ENCODE measurements at regions not wholly inside any gene's neighbourhood (a gene's known extent, or its start where the extent isn't known, plus 50 kb on each side); places are given as distances from the start of the nearest gene placed in this dataset.
"Not testable (repeated sequence)": the region's sequence is repeated elsewhere in the genome, so short reads cannot be mapped to it uniquely, and the experiment has no call there.

DNA sequence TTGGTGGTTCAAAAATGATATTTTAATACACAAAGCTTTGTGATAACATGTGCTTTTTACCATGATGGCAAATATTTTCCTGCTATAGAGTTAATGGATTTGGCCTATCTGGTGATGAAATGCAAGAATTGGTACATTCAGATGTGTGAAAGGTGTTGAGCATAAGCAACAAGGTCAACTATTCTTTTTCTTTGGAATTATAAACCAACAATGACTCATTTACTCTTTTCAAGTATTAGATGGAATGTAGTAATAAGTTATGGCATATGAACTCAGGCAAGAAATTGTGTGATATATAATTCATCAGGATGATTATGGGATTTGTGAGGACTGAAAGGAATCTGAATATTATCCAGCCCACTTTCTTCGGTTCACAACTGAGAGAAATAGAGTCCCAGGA lies 471.4 kb downstream of the ETNK1 start:
- no peak for DNase-seq

DNA sequence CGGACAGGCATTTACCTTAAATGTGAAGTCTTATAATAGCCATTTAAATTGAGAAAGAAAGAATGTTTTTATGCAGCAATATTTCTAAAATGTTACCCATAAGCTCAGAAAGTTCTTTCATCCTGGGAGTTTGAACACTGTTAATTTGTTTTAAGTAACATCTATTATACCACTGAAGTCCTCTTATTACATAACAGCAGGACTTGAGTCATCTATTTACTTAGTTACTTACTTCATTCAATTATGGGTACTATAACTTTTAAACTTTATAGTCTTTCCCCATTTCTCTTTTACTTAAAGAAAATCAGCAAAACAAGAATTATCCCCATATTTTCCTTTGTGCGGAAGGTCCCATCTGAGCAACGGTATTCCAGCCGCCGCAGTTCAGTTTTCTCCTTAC lies 473.1 kb downstream of the ETNK1 start:
- DNase-seq, result no peak

DNA sequence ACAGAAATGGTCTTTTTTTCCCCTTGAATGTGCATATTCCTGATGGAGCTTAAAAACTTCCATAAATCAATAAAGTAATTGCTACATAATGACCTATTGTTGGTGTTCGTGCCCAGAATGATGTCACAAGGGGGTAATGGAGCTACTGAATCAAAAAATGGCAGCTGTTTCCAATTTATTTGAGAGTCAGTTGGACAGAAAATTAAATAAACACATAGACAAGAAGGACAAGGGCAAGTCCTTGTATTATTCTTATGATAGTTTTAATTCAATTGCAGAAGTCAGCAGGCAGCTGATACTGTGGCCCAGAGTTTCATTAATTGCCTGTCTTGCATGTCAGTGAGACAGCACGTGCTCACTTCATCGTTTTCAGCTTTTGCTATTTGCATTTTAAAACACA lies 473.5 kb downstream of the ETNK1 start:
- no peak for DNase-seq

DNA sequence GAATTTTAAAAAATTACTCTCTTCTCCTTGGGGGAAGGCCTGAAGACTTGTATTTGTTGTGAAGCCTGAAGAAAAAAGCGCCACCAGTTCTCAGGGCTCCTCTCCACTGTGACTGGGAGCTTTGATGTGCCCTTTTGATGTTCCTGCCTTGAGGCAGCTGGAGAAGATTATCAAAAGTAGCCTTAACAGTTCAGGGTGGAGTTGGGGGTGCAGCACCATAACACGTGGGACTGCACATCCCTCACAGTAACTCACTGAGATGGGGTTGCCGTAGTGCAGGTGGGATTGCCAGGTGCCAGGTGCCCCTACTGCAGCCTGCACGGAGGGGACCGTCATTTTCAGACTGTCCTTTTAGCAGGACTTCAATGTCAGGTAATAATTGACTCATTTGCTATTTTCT lies 474.1 kb downstream of the ETNK1 start:
- no peak for DNase-seq

DNA sequence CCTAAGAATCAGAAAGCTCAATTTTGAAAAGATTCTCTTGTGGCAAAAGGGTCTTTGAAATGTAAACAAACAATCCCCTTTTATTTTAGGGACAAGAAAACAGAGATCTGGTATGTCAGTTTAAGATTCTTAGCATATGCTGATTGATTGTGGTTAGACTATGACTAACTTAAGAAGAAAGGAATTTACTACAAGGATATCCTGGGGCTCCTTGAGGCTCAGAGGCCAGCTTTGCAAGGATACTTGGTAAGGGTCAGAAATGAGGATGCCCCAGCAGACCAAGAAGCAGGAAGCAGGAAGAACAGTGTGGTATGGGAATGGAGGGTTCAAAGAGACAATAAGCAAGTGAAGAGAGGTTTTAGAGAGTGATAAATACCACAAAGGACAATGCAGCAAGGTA lies 474.6 kb downstream of the ETNK1 start:
- no peak for DNase-seq

DNA sequence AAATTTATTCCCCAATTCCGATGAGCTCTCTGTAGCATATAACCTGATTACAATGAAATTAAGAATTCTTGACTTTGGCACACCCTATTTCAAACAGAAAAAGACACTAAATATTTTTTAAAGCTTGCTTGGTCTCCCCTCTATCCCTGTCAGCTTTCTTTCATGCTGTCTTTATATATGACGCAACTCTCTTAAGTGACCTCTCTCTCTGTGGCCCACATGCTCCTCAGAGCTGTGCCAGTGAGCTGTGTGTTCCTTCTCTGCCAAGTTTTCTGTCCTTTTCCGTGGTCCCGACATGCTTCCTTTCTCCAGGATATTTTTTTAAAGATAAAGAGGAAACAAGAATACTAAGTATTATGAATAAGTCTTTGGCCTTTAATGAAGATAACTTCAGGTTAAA lies 484.0 kb downstream of the ETNK1 start:
- no peak for DNase-seq

DNA sequence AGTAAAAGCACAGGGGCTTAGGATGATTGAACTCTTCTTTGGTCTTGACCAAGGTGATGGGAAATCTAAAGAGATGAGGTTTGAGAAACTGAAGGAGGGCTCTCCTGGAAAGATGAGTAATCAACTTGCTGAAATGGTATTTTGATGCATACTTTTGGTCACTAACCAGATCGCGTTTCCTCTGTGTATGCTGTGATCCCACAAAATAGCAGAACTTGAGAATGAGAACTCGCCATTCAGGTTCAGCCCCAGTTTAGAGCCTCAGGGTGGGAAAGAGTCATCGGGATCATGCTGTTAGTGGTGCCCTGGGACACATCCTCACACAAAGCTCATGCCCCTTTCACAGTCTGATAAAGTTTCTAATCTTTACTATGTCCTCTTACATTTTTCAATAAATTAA lies 488.8 kb downstream of the ETNK1 start:
- DNase-seq, result no peak

DNA sequence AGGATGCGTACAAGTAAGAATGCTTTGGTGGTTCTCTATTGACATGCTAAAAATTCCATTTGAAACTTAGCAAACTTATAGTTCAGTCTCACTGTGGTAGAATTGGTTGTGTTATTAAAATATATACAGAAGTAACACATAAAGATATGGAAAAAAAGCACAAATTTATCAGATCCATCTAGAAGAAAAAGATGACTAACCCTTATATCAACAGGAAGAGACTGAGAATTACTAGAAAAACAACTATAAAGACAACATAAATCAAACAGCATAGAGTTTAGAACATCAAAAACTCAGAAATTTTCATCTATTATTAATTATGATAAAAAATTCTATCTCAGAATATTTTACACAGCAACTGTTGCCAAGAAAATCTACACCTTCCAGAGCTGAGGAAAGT lies 491.0 kb downstream of the ETNK1 start:
- DNase-seq, result no peak

DNA sequence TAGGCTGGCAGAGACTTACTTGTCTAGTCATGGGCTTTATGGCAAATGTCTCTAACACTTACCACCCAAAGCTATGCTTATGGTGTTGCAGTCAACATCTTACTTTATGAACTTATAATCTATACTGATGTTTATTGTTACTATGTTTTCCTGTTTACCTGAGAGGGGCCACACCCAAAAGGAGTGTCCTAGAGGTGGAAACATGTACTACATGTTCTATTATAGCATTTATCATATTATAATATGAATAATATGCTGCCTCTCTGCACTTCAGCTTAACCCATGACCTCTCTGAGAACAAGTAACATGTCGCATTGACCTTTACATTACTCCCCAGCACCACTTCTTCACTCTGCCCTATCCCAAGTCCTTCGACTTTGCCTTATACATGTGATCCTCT lies 501.8 kb downstream of the ETNK1 start:
- no peak for DNase-seq

DNA sequence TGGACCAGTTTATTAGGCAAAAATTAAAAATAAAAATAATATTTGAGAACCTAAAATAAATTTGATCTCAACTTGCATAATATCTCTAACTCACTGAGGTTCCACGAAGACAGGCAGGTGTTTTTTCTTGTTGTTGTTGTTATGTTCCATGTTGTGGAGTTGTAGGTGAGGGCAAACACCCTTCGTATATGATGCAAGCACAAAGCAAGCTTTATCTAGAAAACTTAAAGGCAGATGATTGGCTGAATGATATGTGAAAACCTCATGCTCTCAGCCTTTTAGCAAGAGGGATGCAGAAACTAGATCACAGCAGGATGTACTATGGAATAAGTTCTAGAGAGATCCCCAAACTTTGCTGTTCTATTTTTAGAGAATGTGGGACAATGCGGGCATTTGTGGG lies 502.7 kb downstream of the ETNK1 start:
- no peak for DNase-seq

DNA sequence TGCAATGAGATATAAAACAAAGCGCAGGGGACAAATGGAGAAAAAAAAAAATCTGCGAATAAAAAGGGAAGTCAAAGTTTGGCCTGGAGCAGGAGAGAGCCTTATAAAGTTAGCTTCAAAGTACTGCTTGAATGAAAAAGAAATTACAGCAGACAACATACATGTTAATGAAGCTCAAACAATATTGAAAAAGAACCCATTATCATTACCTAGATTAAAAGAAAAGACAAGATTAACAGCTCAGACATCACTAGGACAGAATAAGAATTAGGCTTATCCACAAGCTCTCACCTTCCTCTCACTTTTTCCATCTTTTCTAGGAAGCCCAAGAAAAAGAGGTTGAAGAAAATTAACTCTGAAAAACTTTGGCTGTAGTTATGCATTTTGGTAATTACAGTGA lies 503.5 kb downstream of the ETNK1 start:
- no peak for DNase-seq

DNA sequence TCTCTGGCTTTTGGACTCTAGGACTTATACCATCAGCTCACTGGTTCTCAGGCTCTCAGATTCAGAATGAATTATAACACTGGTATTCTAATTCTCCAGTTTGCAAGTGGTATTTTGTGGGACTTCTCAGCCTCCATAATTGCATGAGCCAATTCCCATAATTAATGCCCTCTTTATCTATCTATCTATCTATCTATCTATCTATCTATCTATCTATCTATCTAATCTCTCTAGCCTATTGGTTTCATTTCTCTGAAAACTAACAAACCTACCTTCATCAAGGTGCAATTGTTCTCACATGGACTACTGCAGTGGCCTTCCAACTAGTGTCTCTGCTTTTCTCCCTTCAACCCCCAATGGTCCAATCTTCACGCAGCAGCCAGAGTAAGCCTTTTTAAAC lies 507.4 kb downstream of the ETNK1 start:
- DNase-seq, result no peak

DNA sequence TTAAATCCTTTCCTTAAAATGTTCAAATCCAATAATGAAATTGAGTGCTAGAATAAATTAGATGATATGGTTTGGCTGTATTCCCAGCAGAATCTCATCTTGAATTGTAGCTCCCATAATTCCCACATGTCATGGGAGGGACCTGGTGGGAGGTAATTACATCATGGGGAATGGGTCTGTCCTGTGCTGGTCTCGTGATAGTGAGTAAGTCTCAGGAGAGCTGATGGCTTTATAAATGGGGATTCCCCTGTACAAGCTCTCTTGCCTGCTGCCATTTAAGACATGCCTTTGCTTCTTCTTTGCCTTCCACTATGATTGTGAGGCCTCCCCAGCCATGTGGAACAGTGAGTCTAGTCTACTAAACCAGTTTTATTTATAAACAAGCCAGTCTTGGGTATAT lies 508.5 kb downstream of the ETNK1 start:
- no peak for DNase-seq

DNA sequence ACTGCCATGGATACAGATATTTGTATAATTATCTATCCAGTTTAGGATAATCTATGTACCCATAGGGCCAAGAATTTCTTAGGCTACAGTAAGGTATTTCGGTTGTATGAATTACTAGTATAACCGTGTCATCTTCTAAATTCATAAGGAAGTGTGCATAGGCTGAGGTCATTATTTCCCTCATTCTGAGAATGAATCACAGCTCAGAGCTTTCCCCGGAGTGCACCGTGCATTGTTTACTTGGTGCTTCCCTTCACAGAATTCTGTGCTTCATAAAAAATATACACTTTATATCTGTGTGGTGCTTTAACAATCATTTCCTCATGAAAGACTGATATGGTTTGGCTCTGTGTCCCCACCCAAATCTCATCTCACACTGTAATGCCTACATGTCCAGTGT lies 514.1 kb downstream of the ETNK1 start:
- no peak for DNase-seq

DNA sequence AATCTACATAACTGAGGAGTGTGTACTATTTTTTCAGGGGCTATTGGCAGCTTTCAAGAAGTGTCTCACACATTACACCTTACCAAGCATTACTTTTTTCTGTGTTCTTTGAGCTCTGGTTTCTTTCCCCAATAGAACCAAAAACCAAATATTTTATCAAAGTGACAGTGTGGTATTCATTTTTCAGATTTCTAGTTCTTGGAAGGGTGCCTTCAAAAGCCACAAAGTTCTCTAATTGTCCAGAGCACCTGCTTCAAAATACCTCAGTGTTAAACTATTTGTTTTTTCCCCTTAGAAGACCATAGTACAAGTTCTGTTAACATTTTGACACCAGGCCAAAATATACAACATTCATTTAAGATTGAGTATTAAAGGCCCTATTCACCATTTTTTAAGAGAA lies 515.7 kb downstream of the ETNK1 start:
- no peak for DNase-seq

DNA sequence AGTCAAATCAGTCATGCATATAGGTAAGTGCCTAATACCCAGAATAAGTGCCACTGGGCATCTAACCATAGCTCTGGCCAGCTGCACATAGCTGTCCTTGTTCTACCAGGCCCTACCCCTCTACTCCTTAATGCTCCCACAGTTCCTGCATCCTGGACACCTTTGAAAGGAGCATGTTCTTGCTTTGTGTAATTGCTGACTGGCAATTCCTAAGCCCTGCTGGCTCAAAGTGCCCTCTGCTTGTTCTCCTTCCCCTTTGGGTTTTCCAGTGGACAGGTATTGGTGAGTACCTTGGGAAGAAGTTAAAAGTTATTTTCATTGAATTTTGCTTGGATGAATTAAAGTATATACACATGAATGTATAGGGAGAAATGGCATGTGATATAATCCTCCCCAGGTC lies 516.4 kb downstream of the ETNK1 start:
- no peak for DNase-seq

DNA sequence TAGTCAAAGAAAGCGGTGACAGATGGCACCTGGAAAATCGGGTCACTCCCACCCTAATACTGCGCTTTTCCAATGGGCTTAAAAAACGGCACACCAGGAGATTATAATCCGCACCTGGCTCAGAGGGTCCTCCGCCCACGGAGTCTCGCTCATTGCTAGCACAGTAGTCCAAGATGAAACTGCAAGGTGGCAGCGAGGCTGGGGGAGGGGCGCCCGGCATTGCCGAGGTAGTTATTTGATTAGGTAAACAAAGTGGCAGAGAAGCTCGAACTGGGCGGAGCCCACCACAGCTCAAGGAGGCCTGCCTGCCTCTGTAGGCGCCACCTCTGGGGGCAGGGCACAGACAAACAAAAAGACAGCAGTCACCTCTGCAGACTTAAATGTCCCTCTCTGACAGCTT lies 521.1 kb downstream of the ETNK1 start:
- not testable (repeated sequence) for DNase-seq

DNA sequence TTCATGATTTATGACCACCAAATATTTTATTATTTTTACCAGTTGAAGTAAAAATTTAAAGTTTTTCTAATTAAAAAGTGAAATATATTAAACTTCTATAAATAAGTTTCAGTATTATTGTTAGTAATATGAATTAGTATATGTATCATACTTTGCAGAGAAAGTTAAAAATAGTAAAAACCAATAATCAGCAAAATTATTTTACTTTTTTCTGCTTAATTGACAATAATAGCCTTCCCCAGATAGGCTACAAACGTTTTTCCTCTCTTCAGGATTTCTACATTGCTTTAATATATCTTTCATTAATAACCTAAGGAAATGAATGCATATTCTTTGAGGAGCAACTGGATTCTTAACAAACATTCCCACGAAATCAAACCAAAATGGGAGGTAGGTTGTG lies 543.5 kb downstream of the ETNK1 start:
- no peak for DNase-seq

DNA sequence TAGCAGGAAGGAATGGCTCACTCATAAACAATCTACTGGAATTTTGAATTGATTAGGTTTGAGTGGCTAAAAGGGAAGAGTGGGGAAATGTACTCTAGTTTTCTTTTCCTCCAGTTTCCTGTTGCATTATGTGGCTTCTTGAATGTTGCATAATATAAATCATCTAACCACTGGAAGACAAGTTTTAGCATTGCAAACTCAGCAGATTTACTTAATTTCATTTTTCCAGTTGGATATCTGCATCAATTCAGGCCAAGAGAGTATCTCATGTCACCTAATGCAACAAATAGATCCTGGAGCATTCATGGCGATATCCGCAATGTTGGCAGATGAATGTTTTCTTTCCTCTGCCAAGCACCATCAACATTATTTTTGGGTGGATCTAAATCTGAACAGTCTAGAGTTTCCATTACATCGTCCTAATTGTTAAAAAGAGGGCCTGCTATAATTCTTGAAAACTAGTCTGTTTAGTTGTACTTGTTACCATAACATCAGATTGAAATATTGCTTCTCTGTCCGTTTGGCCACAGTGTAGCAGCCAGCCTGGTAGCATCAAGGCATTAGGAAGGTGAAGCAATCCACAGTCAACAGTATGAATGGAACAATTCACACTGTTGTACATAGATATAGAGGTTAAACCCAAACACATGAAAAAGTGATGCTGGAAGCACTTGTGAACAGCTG lies 544.2 kb downstream of the ETNK1 start:
- DNase-seq, result no peak

DNA sequence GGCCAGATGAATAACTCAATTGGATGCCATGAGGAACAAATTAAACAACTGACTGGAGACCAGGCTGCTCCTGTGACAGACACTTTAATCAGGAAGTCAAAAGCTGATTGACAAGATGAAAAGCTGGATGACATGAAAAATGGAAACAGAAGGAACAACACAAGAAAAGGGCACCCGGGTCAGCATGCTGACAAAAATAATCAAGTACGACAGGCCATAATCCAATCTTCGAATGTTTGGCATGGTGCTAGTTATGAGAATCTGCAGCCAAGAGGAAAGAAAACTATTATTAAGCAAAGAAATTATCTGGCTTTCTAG lies 544.7 kb downstream of the ETNK1 start:
- no peak for DNase-seq

DNA sequence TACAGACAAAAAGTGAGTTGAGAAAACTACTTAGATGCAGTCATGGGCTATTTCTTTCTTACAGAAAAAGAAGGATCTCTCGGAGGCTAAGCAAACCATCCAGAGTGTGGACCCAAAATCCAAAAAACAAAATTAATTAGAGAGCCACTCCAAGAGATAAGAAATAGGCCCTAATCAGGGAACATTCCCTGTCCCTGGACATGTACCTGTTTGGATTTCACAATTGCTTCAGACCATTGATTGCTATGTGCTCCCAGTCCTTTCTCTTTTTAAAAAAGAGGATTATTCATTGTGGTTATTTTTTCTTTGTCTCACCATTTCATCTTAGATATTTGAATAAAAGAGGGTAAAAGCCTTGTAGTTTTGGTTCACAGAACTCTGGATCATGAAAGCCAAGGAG lies 549.9 kb downstream of the ETNK1 start:
- DNase-seq, result no peak

DNA sequence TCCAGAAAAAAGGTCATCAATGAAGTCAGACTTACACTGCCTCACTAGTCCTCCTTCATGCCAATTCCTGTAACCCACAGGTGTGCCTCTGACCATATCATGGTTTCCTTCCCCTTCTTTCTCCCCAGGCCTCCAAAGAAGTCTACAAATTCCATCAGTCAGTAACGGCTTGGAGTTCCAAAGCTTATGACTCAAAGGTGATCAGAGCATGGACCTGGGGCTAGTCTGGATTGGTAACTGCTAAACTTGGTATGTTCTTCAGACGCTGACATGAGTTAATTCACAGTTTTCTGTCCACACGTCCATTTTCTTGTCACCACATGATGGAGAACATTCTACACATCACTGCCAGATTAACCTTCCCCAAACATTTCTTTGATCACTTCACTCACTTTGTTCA lies 560.4 kb downstream of the ETNK1 start:
- DNase-seq, result no peak

DNA sequence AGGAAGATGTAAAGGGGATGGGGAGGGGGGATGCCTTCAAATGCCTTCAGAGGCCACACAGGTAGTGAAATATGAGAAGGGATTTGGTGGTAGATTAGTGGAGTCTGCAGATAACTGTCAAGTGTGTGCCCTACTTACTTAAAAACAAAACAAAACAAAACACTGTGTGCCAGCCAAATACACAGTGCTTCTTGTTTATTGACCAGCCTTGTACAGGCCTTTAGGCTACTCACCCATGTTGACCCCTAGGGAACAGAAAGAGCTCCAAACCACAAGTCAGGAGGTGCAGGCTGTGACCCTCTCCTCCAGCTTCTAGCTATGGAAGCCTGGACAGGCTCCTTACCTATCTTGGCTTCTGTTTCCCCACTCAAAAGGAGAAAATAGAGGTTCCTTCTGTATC lies 562.0 kb downstream of the ETNK1 start:
- no peak for DNase-seq

DNA sequence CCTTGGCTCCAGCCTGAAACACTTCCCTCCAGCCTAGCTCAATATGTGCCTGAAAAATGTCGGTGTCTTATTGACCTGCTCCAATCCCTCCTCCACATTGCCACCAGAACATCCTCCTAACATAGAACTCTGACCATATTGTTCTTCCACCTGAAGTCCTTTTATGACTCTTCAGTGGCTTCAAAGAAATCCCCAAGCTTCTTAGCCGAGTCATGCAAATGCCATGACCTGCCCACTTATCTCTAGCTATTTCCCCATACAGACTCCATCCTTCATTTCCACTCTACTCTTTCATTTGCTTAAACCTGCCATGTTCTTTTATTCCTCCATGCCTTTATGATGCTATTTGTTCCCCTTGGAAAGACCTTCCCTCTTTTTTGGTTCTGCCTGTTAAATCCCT lies 568.6 kb downstream of the ETNK1 start:
- DNase-seq, result no peak

DNA sequence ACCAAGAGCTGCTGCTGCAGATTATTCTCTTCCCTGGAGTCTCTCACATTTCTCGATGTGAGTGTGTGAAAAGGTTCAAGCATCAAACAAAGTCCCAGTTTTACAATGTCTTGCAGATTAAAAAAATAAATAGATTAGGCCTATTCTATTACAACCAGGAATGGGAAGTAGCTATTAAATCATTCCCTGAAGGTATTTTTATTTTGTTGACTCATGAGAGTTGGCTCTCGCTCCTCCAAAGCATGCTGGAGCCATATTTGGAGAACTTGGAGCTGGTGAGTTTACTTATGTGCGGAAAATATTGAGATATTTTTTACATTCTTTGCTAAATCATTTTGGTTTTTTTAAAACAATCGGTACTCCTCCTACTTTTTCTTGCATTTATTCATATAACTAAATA lies 572.3 kb downstream of the ETNK1 start:
- DNase-seq, result no peak

DNA sequence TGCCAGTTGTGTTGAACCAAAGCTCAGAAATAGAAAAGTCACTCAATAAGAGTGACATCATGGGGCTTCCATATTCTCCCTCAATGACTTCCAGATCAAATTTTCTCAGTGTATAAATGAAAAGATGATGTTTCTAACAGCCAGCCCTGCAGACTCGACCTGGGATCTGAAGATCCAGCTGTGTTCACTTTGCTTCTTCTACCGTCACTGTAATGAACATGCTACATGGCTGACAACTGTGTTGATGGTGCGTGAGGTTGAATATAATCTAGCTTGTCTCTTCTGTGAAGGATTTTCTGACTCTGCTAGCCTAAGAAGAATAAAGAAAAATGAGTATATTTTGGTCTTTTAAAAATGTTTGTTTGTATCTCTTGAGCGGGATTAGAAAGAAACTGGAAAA lies 577.8 kb downstream of the ETNK1 start:
- no peak for DNase-seq
